ENCODE measurements at regions not wholly inside any gene's neighbourhood (a gene's known extent, or its start where the extent isn't known, plus 50 kb on each side); places are given as distances from the start of the nearest gene placed in this dataset.
"Not testable (repeated sequence)": the region's sequence is repeated elsewhere in the genome, so short reads cannot be mapped to it uniquely, and the experiment has no call there.

GRCh38 chr3:170801597-170801996 is 68.4 kb downstream of the RPL22L1 start:
- TF ChIP-seq, protein P1, sequence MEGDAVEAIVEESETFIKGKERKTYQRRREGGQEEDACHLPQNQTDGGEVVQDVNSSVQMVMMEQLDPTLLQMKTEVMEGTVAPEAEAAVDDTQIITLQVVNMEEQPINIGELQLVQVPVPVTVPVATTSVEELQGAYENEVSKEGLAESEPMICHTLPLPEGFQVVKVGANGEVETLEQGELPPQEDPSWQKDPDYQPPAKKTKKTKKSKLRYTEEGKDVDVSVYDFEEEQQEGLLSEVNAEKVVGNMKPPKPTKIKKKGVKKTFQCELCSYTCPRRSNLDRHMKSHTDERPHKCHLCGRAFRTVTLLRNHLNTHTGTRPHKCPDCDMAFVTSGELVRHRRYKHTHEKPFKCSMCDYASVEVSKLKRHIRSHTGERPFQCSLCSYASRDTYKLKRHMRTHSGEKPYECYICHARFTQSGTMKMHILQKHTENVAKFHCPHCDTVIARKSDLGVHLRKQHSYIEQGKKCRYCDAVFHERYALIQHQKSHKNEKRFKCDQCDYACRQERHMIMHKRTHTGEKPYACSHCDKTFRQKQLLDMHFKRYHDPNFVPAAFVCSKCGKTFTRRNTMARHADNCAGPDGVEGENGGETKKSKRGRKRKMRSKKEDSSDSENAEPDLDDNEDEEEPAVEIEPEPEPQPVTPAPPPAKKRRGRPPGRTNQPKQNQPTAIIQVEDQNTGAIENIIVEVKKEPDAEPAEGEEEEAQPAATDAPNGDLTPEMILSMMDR (IDR thresholded peaks at IDR 0.05; ENCODE audit: low read depth, low read length): no peak
- no peak for DNase-seq (ENCODE audit: low read depth, low spot score)
- in situ Hi-C loops (cut with HindIII; ENCODE audit: low sequenced_read_pairs): no loop called here

GRCh38 chr3:170800275-170800674 is 69.7 kb downstream of the RPL22L1 start:
- DNase-seq (ENCODE audit: low read depth, low spot score); in situ Hi-C loops (cut with HindIII; ENCODE audit: low sequenced_read_pairs); H3K4me3 ChIP-seq (ENCODE audit: low read depth, low read length): not testable (repeated sequence)

More at GRCh38 chr3:170801597-170801996, 68.4 kb downstream of the RPL22L1 start:
- H3K4me3 ChIP-seq (ENCODE audit: low read depth, low read length): no peak overlapping the region

DNA sequence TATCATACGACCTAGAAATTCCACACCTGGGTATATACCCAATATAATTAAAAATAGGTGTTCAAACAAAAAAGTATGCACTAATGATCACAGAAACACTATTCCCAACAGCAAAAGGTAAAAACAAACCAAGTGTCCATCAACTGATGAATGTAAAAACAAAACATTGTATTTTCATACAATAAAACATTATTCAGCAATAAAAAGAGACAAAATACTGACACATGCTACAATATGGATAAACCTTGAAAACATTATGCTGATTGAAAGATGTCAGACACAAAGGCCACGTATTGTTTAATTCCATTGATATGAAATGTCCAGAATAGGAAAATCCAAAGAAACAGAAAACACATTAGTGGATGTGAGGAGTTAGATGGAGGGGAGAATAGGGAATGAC is 71.0 kb downstream of the RPL22L1 start:
- no peak overlapping the region for H3K4me3 ChIP-seq (ENCODE audit: low read depth, low read length)
- TF ChIP-seq, protein P1 (IDR thresholded peaks at IDR 0.05; ENCODE audit: low read depth, low read length): no peak
- in situ Hi-C loops (cut with HindIII; ENCODE audit: low sequenced_read_pairs): no loop called here
- DNase-seq (ENCODE audit: low read depth, low spot score): no peak

DNA sequence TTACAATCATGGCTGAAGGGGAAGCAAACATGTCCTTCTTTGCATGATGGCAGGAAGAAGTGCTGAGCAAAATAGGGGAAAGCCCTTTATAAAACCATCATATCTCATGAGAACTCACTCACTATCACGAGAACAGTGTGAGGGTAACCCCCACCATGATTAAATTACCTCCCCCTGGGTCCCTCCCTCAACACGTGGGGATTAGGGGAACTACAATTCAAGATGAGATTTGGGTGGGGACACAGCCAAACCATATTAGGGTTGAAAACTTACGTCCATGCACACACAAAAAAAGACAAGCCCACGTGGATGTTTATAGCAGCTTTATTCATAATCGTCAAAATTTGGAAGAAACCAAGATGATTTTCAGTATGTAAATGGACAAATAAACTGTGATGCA is 72.3 kb downstream of the RPL22L1 start:
- TF ChIP-seq, protein P1 (IDR thresholded peaks at IDR 0.05; ENCODE audit: low read depth, low read length): no peak
- no peak overlapping the region for H3K4me3 ChIP-seq (ENCODE audit: low read depth, low read length)
- DNase-seq (ENCODE audit: low read depth, low spot score): no peak
- in situ Hi-C loops (cut with HindIII; ENCODE audit: low sequenced_read_pairs): no loop called here

DNA sequence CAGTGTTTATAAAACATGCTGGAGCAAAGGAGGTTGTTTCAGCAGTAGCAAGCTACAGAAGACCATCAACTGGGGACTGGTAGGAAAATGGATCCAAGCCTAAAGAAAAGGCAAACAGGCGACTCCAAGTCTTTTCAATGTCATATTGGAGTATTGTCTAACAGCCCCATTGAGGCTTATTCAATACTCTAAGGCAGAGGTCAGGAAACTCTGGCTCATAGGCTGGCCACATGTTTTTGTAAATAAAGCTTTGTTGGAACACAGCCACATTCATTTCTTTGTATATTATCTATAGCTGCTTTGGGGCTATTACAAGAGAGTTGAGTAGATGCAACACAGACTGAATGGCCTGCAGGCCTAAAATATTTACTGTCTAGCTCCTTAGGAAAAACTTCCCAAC is 77.5 kb downstream of the RPL22L1 start:
- no peak for DNase-seq (ENCODE audit: low read depth, low spot score)
- no peak overlapping the region for H3K4me3 ChIP-seq (ENCODE audit: low read depth, low read length)
- TF ChIP-seq, protein P1 (IDR thresholded peaks at IDR 0.05; ENCODE audit: low read depth, low read length): no peak
- in situ Hi-C loops (cut with HindIII; ENCODE audit: low sequenced_read_pairs): no loop called here

- in situ Hi-C loops (cut with HindIII; ENCODE audit: low sequenced_read_pairs): no loop called here
- H3K4me3 ChIP-seq (ENCODE audit: low read depth, low read length): no peak overlapping the region
- DNase-seq (ENCODE audit: low read depth, low spot score): no peak
- TF ChIP-seq, protein P1 (IDR thresholded peaks at IDR 0.05; ENCODE audit: low read depth, low read length): no peak
Measured at GRCh38 chr3:170790647-170791046, 79.3 kb downstream of the RPL22L1 start.

- in situ Hi-C loops (cut with HindIII; ENCODE audit: low sequenced_read_pairs): no loop called here
- no peak for DNase-seq (ENCODE audit: low read depth, low spot score)
- TF ChIP-seq, protein P1 (IDR thresholded peaks at IDR 0.05; ENCODE audit: low read depth, low read length): no peak
- H3K4me3 ChIP-seq (ENCODE audit: low read depth, low read length): no peak overlapping the region
Measured at GRCh38 chr3:170787464-170787863, 82.5 kb downstream of the RPL22L1 start.

All from astrocyte of the spinal cord (primary cell).